H9 (cell line): ENCODE measurements at regions not wholly inside any gene's neighbourhood (a gene's known extent, or its start where the extent isn't known, plus 50 kb on each side); places are given as distances from the start of the nearest gene placed in this dataset.

Experiments used
- DNase-seq: peaks from one replicate; pipeline ENCODE4 v3.0.0-alpha.2; 2017
- H2AFZ ChIP-seq: one replicate; pipeline ENCODE4 v1.6.1; 2013; ENCODE audit warnings: mild to moderate bottlenecking, low read length, control low read depth, moderate library complexity
- H2AK5ac ChIP-seq: 2 replicates; pipeline ENCODE4 v1.6.1; 2013; ENCODE audit warnings: low read length, control low read depth, mixed read lengths; ENCODE audit not compliant: insufficient read length
- H2BK120ac ChIP-seq: one replicate; pipeline ENCODE4 v1.6.1; 2013; ENCODE audit warnings: low read depth, mild to moderate bottlenecking, low read length, control low read depth, inconsistent platforms; ENCODE audit not compliant: poor library complexity, severe bottlenecking
- H2BK12ac ChIP-seq: 2 replicates; pipeline ENCODE4 v1.6.1; 2013; ENCODE audit warnings: low read length, control low read depth, mixed read lengths, low read depth; ENCODE audit not compliant: insufficient read length
- H2BK15ac ChIP-seq: 2 replicates; pipeline ENCODE4 v1.6.1; 2013; ENCODE audit warnings: low read depth, low read length, control low read depth
- H2BK20ac ChIP-seq: one replicate; pipeline ENCODE4 v1.6.1; 2013; ENCODE audit warnings: low read depth, mild to moderate bottlenecking, low read length, control low read depth, inconsistent platforms; ENCODE audit not compliant: poor library complexity, severe bottlenecking
- H2BK5ac ChIP-seq: 2 replicates; pipeline ENCODE4 v1.6.1; 2013; ENCODE audit warnings: low read length, control low read depth, mixed read lengths; ENCODE audit not compliant: insufficient read length
- H3K14ac ChIP-seq: 2 replicates; pipeline ENCODE4 v1.6.1; 2013; ENCODE audit warnings: low read length, control low read depth; ENCODE audit not compliant: insufficient read depth
- H3K18ac ChIP-seq: 2 replicates; pipeline ENCODE4 v1.6.1; 2013; ENCODE audit warnings: low read depth, mild to moderate bottlenecking, mixed read lengths, low read length, control low read depth; ENCODE audit not compliant: insufficient read length
- H3K23ac ChIP-seq: 2 replicates; pipeline ENCODE4 v1.6.1; 2013; ENCODE audit warnings: low read length, control low read depth, mixed read lengths, low read depth; ENCODE audit not compliant: insufficient read length
- H3K23me2 ChIP-seq: 2 replicates; pipeline ENCODE4 v1.6.1; 2013; ENCODE audit warnings: low read depth, mild to moderate bottlenecking, mixed read lengths, low read length, control low read depth; ENCODE audit not compliant: insufficient read length, poor library complexity, severe bottlenecking
- H3K27ac ChIP-seq: 2 replicates; pipeline ENCODE4 v1.5.1; 2013; ENCODE audit warnings: low read length, control low read depth, mixed read lengths, low read depth; ENCODE audit not compliant: insufficient read length
- H3K27me3 ChIP-seq: 2 replicates; pipeline ENCODE4 v1.6.1; 2013; ENCODE audit warnings: low read length, control low read depth, inconsistent platforms; ENCODE audit not compliant: insufficient read depth
- H3K4ac ChIP-seq: 2 replicates; pipeline ENCODE4 v1.6.1; 2013; ENCODE audit warnings: low read depth, mild to moderate bottlenecking, control low read depth, inconsistent platforms, low read length, moderate library complexity
- H3K4me1 ChIP-seq: 2 replicates; pipeline ENCODE4 v1.6.1; 2013; ENCODE audit warnings: low read length, control low read depth, inconsistent platforms; ENCODE audit not compliant: insufficient read depth
- H3K4me2 ChIP-seq: 2 replicates; pipeline ENCODE4 v1.6.1; 2013; ENCODE audit warnings: low read length, control low read depth, mixed read lengths; ENCODE audit not compliant: insufficient read length, insufficient read depth
- H3K56ac ChIP-seq: 2 replicates; pipeline ENCODE4 v1.6.1; 2013; ENCODE audit warnings: low read depth, mild to moderate bottlenecking, mixed read lengths, low read length, control low read depth; ENCODE audit not compliant: insufficient read length
- H3K79me1 ChIP-seq: 2 replicates; pipeline ENCODE4 v1.6.1; 2013; ENCODE audit warnings: low read depth, mild to moderate bottlenecking, moderate library complexity, low read length, control low read depth, inconsistent platforms; ENCODE audit not compliant: insufficient read depth, poor library complexity, severe bottlenecking
- H3K79me2 ChIP-seq: 2 replicates; pipeline ENCODE4 v1.6.1; 2013; ENCODE audit warnings: low read length, control low read depth, inconsistent platforms; ENCODE audit not compliant: insufficient read depth
- H3K9ac ChIP-seq: 2 replicates; pipeline ENCODE4 v1.6.1; 2013; ENCODE audit warnings: low read length, control low read depth, mixed read lengths; ENCODE audit not compliant: insufficient read length; ENCODE audit errors: extremely low read depth
- H3K9me3 ChIP-seq: one replicate; pipeline ENCODE4 v1.6.1; 2013; ENCODE audit warnings: low read depth, low read length, inconsistent platforms; ENCODE audit not compliant: control insufficient read depth
- H3T11ph ChIP-seq: one replicate; pipeline ENCODE4 v1.6.1; 2013; ENCODE audit warnings: mild to moderate bottlenecking, low read length, control low read depth, inconsistent platforms
- H4K20me1 ChIP-seq: one replicate; pipeline ENCODE4 v1.6.1; 2013; ENCODE audit not compliant: control insufficient read depth, insufficient read length, insufficient read depth
- H4K5ac ChIP-seq: 2 replicates; pipeline ENCODE4 v1.6.1; 2013; ENCODE audit warnings: low read depth, mild to moderate bottlenecking, mixed read lengths, low read length, control low read depth; ENCODE audit not compliant: insufficient read length
- H4K8ac ChIP-seq: replicated peaks from 2 replicates; pipeline ENCODE4 v1.6.1; 2013; ENCODE audit warnings: low read length, control low read depth, mixed read lengths, low read depth; ENCODE audit not compliant: insufficient read length
- H4K91ac ChIP-seq: 2 replicates; pipeline ENCODE4 v1.6.1; 2013; ENCODE audit warnings: low read depth, mild to moderate bottlenecking, moderate library complexity, mixed read lengths, low read length, control low read depth; ENCODE audit not compliant: insufficient read length
- H3K27ac Mint-ChIP-seq, 3 experiments: 2 replicates in 2 of 3; 3 replicates in 1 of 3; pipeline ENCODE4 v1.8.0; 2020 to 2021; ENCODE audit warnings: mixed read lengths in 3 of 3, mild to moderate bottlenecking in 1 of 3, moderate library complexity in 1 of 3
- H3K27me3 Mint-ChIP-seq: 2 replicates; pipeline ENCODE4 v1.8.0; 2021; ENCODE audit warnings: low read depth, mild to moderate bottlenecking, moderate library complexity, mixed read lengths
- H3K36me3 Mint-ChIP-seq, 3 experiments: 2 replicates in 2 of 3; 3 replicates in 1 of 3; pipeline ENCODE4 v1.8.0; 2020 to 2021; ENCODE audit warnings: low read depth in 3 of 3, mixed read lengths in 3 of 3; ENCODE audit not compliant: insufficient read depth in 1 of 3
- H3K4me1 Mint-ChIP-seq, 2 experiments: 2 replicates each; pipeline ENCODE4 v1.8.0; 2020; ENCODE audit warnings: mixed read lengths in 2 of 2
- H3K4me3 Mint-ChIP-seq, 2 experiments: 2 replicates in 1 of 2; 3 replicates in 1 of 2; pipeline ENCODE4 v1.8.0; 2020 to 2021; ENCODE audit warnings: mild to moderate bottlenecking in 2 of 2, mixed read lengths in 2 of 2, moderate library complexity in 1 of 2
- H3K9me3 Mint-ChIP-seq, 2 experiments: 2 replicates in 1 of 2; 3 replicates in 1 of 2; pipeline ENCODE4 v1.8.0; 2020; ENCODE audit warnings: mild to moderate bottlenecking in 2 of 2, mixed read lengths in 2 of 2, moderate library complexity in 1 of 2
- WGBS: extraction: QIAGEN DNeasy Blood & Tissue Kit; methylation state at CpG from one replicate; pipeline ENCODE4 v1.1.7; 2013; ENCODE audit warnings: missing lambda C conversion rate, low lambda C conversion rate, mixed read lengths; ENCODE audit not compliant: insufficient read length; ENCODE audit errors: extremely low coverage; 5-methylcytosine and 5-hydroxymethylcytosine counted together
- TF ChIP-seq, protein P1 (sequence below): fragments of 200-600 bp; sonication (generic); conservative IDR thresholded peaks from 3 replicates; pipeline ENCODE4 v1.8.0; 2021; ENCODE audit warnings: antibody characterized with exemption, mild to moderate bottlenecking

GRCh38 chr12:30108666-30109065 is 324.9 kb upstream of the TMTC1 start:
- H2BK12ac ChIP-seq, result no peak overlapping the region

More at GRCh38 chr12:30108666-30109065, 324.9 kb upstream of the TMTC1 start:
- no peak overlapping the region for H2BK5ac ChIP-seq
- no peak overlapping the region for H3K27ac ChIP-seq
- H3K18ac ChIP-seq, result no peak overlapping the region
- no peaks in the 10 kb centered on the region for H3K27me3 ChIP-seq
- Mint-ChIP-seq H3K4me1 (no peaks in the 10 kb centered on the region), H3K4me3 (no peak overlapping the region), H3K27me3 (no peaks in the 10 kb centered on the region), H3K36me3 (peaks cover 0 to 14% (median 2%) of the 10 kb centered on the region in 3 experiments; a peak in 3 of 7 replicates), H3K27ac (no peak overlapping the region), H3K9me3 (peaks cover 14 to 16% of the 10 kb centered on the region in 2 experiments; a peak in 4 of 5 replicates)
- no CpG with 5 or more reads among the region's 2 CpGs for WGBS
- H3K56ac ChIP-seq, result no peak overlapping the region
- no peak overlapping the region for H3K14ac ChIP-seq
- no peak overlapping the region for H4K8ac ChIP-seq
- H2BK20ac ChIP-seq, result no peak overlapping the region
- no peak overlapping the region for H3K9ac ChIP-seq
- TF ChIP-seq, protein P1, sequence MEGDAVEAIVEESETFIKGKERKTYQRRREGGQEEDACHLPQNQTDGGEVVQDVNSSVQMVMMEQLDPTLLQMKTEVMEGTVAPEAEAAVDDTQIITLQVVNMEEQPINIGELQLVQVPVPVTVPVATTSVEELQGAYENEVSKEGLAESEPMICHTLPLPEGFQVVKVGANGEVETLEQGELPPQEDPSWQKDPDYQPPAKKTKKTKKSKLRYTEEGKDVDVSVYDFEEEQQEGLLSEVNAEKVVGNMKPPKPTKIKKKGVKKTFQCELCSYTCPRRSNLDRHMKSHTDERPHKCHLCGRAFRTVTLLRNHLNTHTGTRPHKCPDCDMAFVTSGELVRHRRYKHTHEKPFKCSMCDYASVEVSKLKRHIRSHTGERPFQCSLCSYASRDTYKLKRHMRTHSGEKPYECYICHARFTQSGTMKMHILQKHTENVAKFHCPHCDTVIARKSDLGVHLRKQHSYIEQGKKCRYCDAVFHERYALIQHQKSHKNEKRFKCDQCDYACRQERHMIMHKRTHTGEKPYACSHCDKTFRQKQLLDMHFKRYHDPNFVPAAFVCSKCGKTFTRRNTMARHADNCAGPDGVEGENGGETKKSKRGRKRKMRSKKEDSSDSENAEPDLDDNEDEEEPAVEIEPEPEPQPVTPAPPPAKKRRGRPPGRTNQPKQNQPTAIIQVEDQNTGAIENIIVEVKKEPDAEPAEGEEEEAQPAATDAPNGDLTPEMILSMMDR, result no peak
- H2BK120ac ChIP-seq, result no peak overlapping the region
- no peak overlapping the region for H3K4me2 ChIP-seq
- H4K20me1 ChIP-seq, result no peaks in the 10 kb centered on the region
- H4K5ac ChIP-seq, result no peak overlapping the region
- H3K23me2 ChIP-seq, result no peaks in the 10 kb centered on the region
- H2AFZ ChIP-seq, result no peak overlapping the region
- no peak overlapping the region for H2AK5ac ChIP-seq
- H3K23ac ChIP-seq, result no peak overlapping the region
- no peaks in the 10 kb centered on the region for H3K79me1 ChIP-seq
- no peaks in the 10 kb centered on the region for H3K79me2 ChIP-seq
- H3K9me3 ChIP-seq, result no peaks in the 10 kb centered on the region
- no peak overlapping the region for H3K4ac ChIP-seq
- no peak overlapping the region for H4K91ac ChIP-seq
- DNase-seq, result no peak
- H3T11ph ChIP-seq, result no peak overlapping the region
- no peaks in the 10 kb centered on the region for H3K4me1 ChIP-seq
- H2BK15ac ChIP-seq, result no peak overlapping the region
